Effector memory CD8-positive, alpha-beta T cell (primary cell): ENCODE measurements at regions not wholly inside any gene's neighbourhood (a gene's known extent, or its start where the extent isn't known, plus 50 kb on each side); places are given as distances from the start of the nearest gene placed in this dataset.
"Not testable (repeated sequence)": the region's sequence is repeated elsewhere in the genome, so short reads cannot be mapped to it uniquely, and the experiment has no call there.

Source experiments
- ATAC-seq: fragments of 150-1000 bp; cut with Tn5 transposase; replicated peaks from 2 replicates; pipeline ENCODE4 v1.10.0; 2021; ENCODE audit warnings: mild to moderate bottlenecking, moderate library complexity
- DNase-seq, 3 experiments: peaks; one replicate each; pipeline ENCODE4 v3.0.0; 2021
- H3K27ac Mint-ChIP-seq, 2 donors: one replicate each; pipeline ENCODE4 v1.8.0; 2022; ENCODE audit warnings: mild to moderate bottlenecking in 2 of 2, mixed read lengths in 2 of 2, moderate library complexity in 2 of 2
- H3K27me3 Mint-ChIP-seq, 2 donors: one replicate each; pipeline ENCODE4 v1.8.0; 2022; ENCODE audit warnings: mixed read lengths in 2 of 2
- H3K36me3 Mint-ChIP-seq: one replicate; pipeline ENCODE4 v1.8.0; 2022; ENCODE audit warnings: mild to moderate bottlenecking, moderate library complexity, mixed read lengths; ENCODE audit not compliant: insufficient read depth
- H3K4me1 Mint-ChIP-seq, 2 donors: one replicate each; pipeline ENCODE4 v1.8.0; 2022; ENCODE audit warnings: low read depth in 2 of 2, mixed read lengths in 2 of 2
- H3K4me3 Mint-ChIP-seq, 2 donors: one replicate each; pipeline ENCODE4 v1.8.0; 2022; ENCODE audit warnings: mild to moderate bottlenecking in 2 of 2, mixed read lengths in 2 of 2, moderate library complexity in 2 of 2
- H3K9me3 Mint-ChIP-seq, 2 donors: one replicate each; pipeline ENCODE4 v1.8.0; 2022; ENCODE audit warnings: mixed read lengths in 2 of 2

GRCh38 chr1:78715181-78715661 lies 65.6 kb downstream of the IFI44 start:
- Mint-ChIP-seq H3K36me3 (no peaks in the 10 kb centered on the region), H3K4me1 (no peaks in the 10 kb centered on the region), H3K4me3 (no peak overlapping the region), H3K27me3 (no peaks in the 10 kb centered on the region), H3K9me3 (no peaks in the 10 kb centered on the region), H3K27ac (no peak overlapping the region)
- DNase-seq (no peak), ATAC-seq (no peak)

GRCh38 chr1:78716186-78716585 lies 66.6 kb downstream of the IFI44 start:
- Mint-ChIP-seq H3K9me3 (no peaks in the 10 kb centered on the region), H3K4me3 (no peak overlapping the region), H3K27ac (no peak overlapping the region), H3K27me3 (no peaks in the 10 kb centered on the region), H3K4me1 (no peaks in the 10 kb centered on the region), H3K36me3 (no peaks in the 10 kb centered on the region)
- ATAC-seq = no peak
- DNase-seq = no peak

- no peak overlapping the region for H3K4me3 Mint-ChIP-seq
- no peak overlapping the region for H3K27ac Mint-ChIP-seq
- no peaks in the 10 kb centered on the region for H3K4me1 Mint-ChIP-seq
- H3K27me3 Mint-ChIP-seq = no peaks in the 10 kb centered on the region
- H3K36me3 Mint-ChIP-seq = no peaks in the 10 kb centered on the region
- DNase-seq (no peak), ATAC-seq (no peak)
- no peaks in the 10 kb centered on the region for H3K9me3 Mint-ChIP-seq
These were observed 68.9 kb downstream of the IFI44 start for GRCh38 chr1:78718566-78718965.

- ATAC-seq (no peak), DNase-seq (no peak)
- H3K4me3 Mint-ChIP-seq = no peak overlapping the region
- H3K4me1 Mint-ChIP-seq = no peaks in the 10 kb centered on the region
- H3K9me3 Mint-ChIP-seq = no peaks in the 10 kb centered on the region
- no peaks in the 10 kb centered on the region for H3K36me3 Mint-ChIP-seq
- H3K27ac Mint-ChIP-seq = no peak overlapping the region
- H3K27me3 Mint-ChIP-seq = no peaks in the 10 kb centered on the region
These were observed 71.5 kb downstream of the IFI44 start for GRCh38 chr1:78721136-78721535.

GRCh38 chr1:78722105-78722504 lies 72.5 kb downstream of the IFI44 start:
- ATAC-seq = no peak
- no peaks in the 10 kb centered on the region for H3K27me3 Mint-ChIP-seq
- no peak overlapping the region for H3K4me3 Mint-ChIP-seq

GRCh38 chr1:78722521-78722920 lies 72.9 kb downstream of the IFI44 start:
- Mint-ChIP-seq H3K36me3 (no peaks in the 10 kb centered on the region), H3K27ac (no peak overlapping the region), H3K4me3 (no peak overlapping the region), H3K4me1 (no peaks in the 10 kb centered on the region), H3K9me3 (no peaks in the 10 kb centered on the region), H3K27me3 (no peaks in the 10 kb centered on the region)
- DNase-seq = no peak
- ATAC-seq = no peak

More at GRCh38 chr1:78722105-78722504, 72.5 kb downstream of the IFI44 start:
- no peaks in the 10 kb centered on the region for H3K36me3 Mint-ChIP-seq
- no peaks in the 10 kb centered on the region for H3K4me1 Mint-ChIP-seq
- no peak for DNase-seq
- no peaks in the 10 kb centered on the region for H3K9me3 Mint-ChIP-seq
- H3K27ac Mint-ChIP-seq = no peak overlapping the region

GRCh38 chr1:78722947-78723346 lies 73.3 kb downstream of the IFI44 start:
- DNase-seq = no peak
- Mint-ChIP-seq H3K9me3 (no peaks in the 10 kb centered on the region), H3K27me3 (peaks cover 0 to 2% of the 10 kb centered on the region in 2 donors), H3K27ac (no peak overlapping the region), H3K4me3 (no peak overlapping the region), H3K36me3 (no peaks in the 10 kb centered on the region), H3K4me1 (no peaks in the 10 kb centered on the region)
- ATAC-seq = no peak

- no peak overlapping the region for H3K27ac Mint-ChIP-seq
- no peaks in the 10 kb centered on the region for H3K36me3 Mint-ChIP-seq
- H3K27me3 Mint-ChIP-seq = peaks cover 5 to 16% of the 10 kb centered on the region in 2 donors
- ATAC-seq (no peak), DNase-seq (no peak)
- H3K9me3 Mint-ChIP-seq = no peaks in the 10 kb centered on the region
- no peaks in the 10 kb centered on the region for H3K4me1 Mint-ChIP-seq
- H3K4me3 Mint-ChIP-seq = no peak overlapping the region
These were observed 77.1 kb downstream of the IFI44 start for GRCh38 chr1:78726686-78727085.

- H3K4me1 Mint-ChIP-seq = no peaks in the 10 kb centered on the region
These were observed 78.7 kb downstream of the IFI44 start for GRCh38 chr1:78728359-78728758.

GRCh38 chr1:78730054-78730453 lies 80.4 kb downstream of the IFI44 start:
- Mint-ChIP-seq H3K4me3 (no peak overlapping the region), H3K27me3 (peaks cover 5 to 16% of the 10 kb centered on the region in 2 donors), H3K4me1 (no peaks in the 10 kb centered on the region), H3K36me3 (no peaks in the 10 kb centered on the region), H3K9me3 (no peaks in the 10 kb centered on the region), H3K27ac (no peak overlapping the region)
- ATAC-seq (no peak), DNase-seq (no peak)

More at GRCh38 chr1:78728359-78728758, 78.7 kb downstream of the IFI44 start:
- Mint-ChIP-seq H3K27me3 (peaks cover 5 to 16% of the 10 kb centered on the region in 2 donors), H3K4me3 (no peak overlapping the region), H3K36me3 (no peaks in the 10 kb centered on the region), H3K9me3 (no peaks in the 10 kb centered on the region), H3K27ac (no peak overlapping the region)
- ATAC-seq = no peak
- no peak for DNase-seq

GRCh38 chr1:78731674-78732073 lies 82.0 kb downstream of the IFI44 start:
- H3K4me1 Mint-ChIP-seq = no peaks in the 10 kb centered on the region
- peaks cover 5 to 16% of the 10 kb centered on the region in 2 donors for H3K27me3 Mint-ChIP-seq
- no peak overlapping the region for H3K4me3 Mint-ChIP-seq
- no peaks in the 10 kb centered on the region for H3K9me3 Mint-ChIP-seq
- no peak for DNase-seq
- no peaks in the 10 kb centered on the region for H3K36me3 Mint-ChIP-seq
- no peak for ATAC-seq
- H3K27ac Mint-ChIP-seq = no peak overlapping the region

- no peak for ATAC-seq
- Mint-ChIP-seq H3K9me3 (peaks cover 4 to 10% of the 10 kb centered on the region in 2 donors), H3K27me3 (no peaks in the 10 kb centered on the region), H3K27ac (no peak overlapping the region), H3K36me3 (no peaks in the 10 kb centered on the region), H3K4me3 (no peak overlapping the region), H3K4me1 (no peaks in the 10 kb centered on the region)
- DNase-seq = no peak
These were observed 87.6 kb downstream of the IFI44 start for GRCh38 chr1:78737241-78737640.

- no peak overlapping the region for H3K4me3 Mint-ChIP-seq
- DNase-seq = no peak
- no peak overlapping the region for H3K27ac Mint-ChIP-seq
- no peaks in the 10 kb centered on the region for H3K4me1 Mint-ChIP-seq
- ATAC-seq = no peak
- no peaks in the 10 kb centered on the region for H3K27me3 Mint-ChIP-seq
- peaks cover 2 to 4% of the 10 kb centered on the region in 2 donors for H3K9me3 Mint-ChIP-seq
- no peaks in the 10 kb centered on the region for H3K36me3 Mint-ChIP-seq
These were observed 94.0 kb downstream of the IFI44 start for GRCh38 chr1:78743626-78744025.

- Mint-ChIP-seq H3K27me3 (no peaks in the 10 kb centered on the region), H3K4me1 (no peaks in the 10 kb centered on the region), H3K9me3 (no peaks in the 10 kb centered on the region), H3K27ac (no peak overlapping the region), H3K36me3 (no peaks in the 10 kb centered on the region), H3K4me3 (no peak overlapping the region)
- ATAC-seq (no peak), DNase-seq (no peak)
These were observed 95.5 kb downstream of the IFI44 start for GRCh38 chr1:78745111-78745510.

- not testable (repeated sequence) for H3K9me3 Mint-ChIP-seq, H3K4me1 Mint-ChIP-seq, DNase-seq, H3K27me3 Mint-ChIP-seq, H3K36me3 Mint-ChIP-seq, H3K4me3 Mint-ChIP-seq, H3K27ac Mint-ChIP-seq, ATAC-seq
These were observed 104.0 kb downstream of the IFI44 start for GRCh38 chr1:78753679-78754078.
